Choroid plexus epithelial cell (primary cell): ENCODE measurements at regions not wholly inside any gene's neighbourhood (a gene's known extent, or its start where the extent isn't known, plus 50 kb on each side); places are given as distances from the start of the nearest gene placed in this dataset.

Source experiments
- DNase-seq: peaks from one replicate; pipeline ENCODE4 v3.0.0-alpha.2; 2010; ENCODE audit warnings: low read depth
- H3K4me3 ChIP-seq: 2 replicates; pipeline ENCODE4 v1.5.1; 2011; ENCODE audit warnings: low read depth, mild to moderate bottlenecking, control low read depth, low read length, moderate library complexity
- CTCF ChIP-seq: conservative IDR thresholded peaks from 2 replicates; pipeline ENCODE4 v1.5.1; 2011; ENCODE audit warnings: low read depth, mild to moderate bottlenecking, control low read depth, inconsistent platforms, low read length, moderate library complexity

- H3K4me3 ChIP-seq, result no peak overlapping the region
- DNase-seq, result no peak
- no peak for TF ChIP-seq CTCF
Measured at GRCh38 chr3:189566550-189567130, 64.5 kb upstream of the TP63 start.

DNA sequence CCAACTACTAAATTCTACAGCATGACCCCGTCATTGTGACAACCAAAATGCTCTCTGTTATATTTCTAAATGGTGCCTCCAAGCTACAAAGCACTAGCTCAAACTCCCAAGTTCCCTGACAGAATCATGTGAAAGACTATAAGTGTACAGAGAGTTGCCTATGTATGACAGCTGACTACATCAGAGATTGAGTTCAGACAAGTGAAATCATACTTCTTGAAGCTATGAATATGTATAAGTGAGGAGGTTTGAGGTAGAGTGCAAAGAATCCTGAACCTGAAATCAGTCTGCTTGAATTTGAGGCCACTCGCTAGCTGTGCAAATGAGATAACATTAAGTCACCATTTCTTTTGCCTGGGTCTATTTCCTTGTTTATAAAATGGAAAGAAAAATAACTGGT is 63.9 kb upstream of the TP63 start:
- TF ChIP-seq CTCF, result no peak
- no peak overlapping the region for H3K4me3 ChIP-seq
- no peak for DNase-seq

GRCh38 chr3:189567766-189568420 is 63.3 kb upstream of the TP63 start:
- DNase-seq, result no peak
- TF ChIP-seq CTCF, result no peak
- H3K4me3 ChIP-seq, result no peak overlapping the region

- no peak overlapping the region for H3K4me3 ChIP-seq
- DNase-seq, result no peak
Measured at GRCh38 chr3:189568961-189569360, 62.2 kb upstream of the TP63 start.

GRCh38 chr3:189569473-189569872 is 61.7 kb upstream of the TP63 start:
- no peak overlapping the region for H3K4me3 ChIP-seq
- DNase-seq, result no peak
- no peak for TF ChIP-seq CTCF

More at GRCh38 chr3:189568961-189569360, 62.2 kb upstream of the TP63 start:
- TF ChIP-seq CTCF, result no peak

DNA sequence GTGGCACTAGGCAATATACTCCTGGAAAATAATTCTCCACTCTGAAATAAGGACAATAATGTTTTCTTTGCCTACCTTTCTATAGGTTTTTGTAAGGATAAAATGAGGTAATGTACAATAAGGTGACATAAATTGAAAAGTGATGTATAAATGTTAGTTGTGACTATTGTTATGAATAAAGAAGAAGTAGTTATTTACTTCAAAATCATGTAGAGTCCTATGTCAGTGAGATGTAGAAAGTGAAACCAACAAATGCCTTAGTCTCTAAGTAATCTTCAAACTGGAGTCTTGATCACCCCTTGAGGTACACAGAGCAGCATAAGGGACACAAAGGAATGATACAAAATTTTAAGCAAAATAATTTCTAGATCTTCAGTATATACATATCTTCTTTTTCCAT is 60.3 kb upstream of the TP63 start:
- TF ChIP-seq CTCF, result no peak
- H3K4me3 ChIP-seq, result no peak overlapping the region
- no peak for DNase-seq

- DNase-seq, result no peak
- no peak overlapping the region for H3K4me3 ChIP-seq
Measured at GRCh38 chr3:189572249-189572648, 58.9 kb upstream of the TP63 start.

More at GRCh38 chr3:189572249-189572648, 58.9 kb upstream of the TP63 start:
- TF ChIP-seq CTCF, result no peak
